PFSK-1 (cell line): ENCODE measurements at regions not wholly inside any gene's neighbourhood (a gene's known extent, or its start where the extent isn't known, plus 50 kb on each side); places are given as distances from the start of the nearest gene placed in this dataset.

Experiments used
- POLR2AphosphoS5 ChIP-seq: IDR thresholded peaks from 2 replicates; pipeline ENCODE4 v1.6.1; 2012; ENCODE audit warnings: low read depth, mild to moderate bottlenecking, control low read depth, low read length, moderate library complexity
- TAF1 ChIP-seq: IDR thresholded peaks from 2 replicates; pipeline ENCODE4 v1.6.1; 2012; ENCODE audit warnings: low read length, control low read depth, borderline replicate concordance; ENCODE audit not compliant: insufficient read depth

DNA sequence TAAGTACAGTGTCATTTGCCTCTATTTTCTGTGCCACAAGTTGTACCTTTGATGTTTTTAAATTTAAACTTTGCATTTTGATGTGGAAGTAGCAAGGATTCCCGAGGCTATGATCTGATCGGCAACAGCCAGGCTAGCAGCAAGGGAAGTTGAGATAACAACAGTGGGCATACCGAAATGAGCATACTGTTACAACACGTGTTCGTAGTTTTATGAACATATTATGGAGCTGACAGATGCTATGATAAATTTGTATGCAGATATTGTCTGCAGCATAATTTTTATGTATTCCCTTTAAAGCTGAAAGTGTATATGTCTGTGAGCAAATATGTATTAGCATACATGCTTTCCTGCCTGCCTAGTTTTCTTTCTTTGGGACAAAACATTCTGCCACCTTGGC lies 306.1 kb downstream of the PCDH7 start:
- no peak for TF ChIP-seq TAF1
- TF ChIP-seq POLR2AphosphoS5: no peak
